Tibial nerve (tissue), 4 donors: ENCODE measurements at regions not wholly inside any gene's neighbourhood (a gene's known extent, or its start where the extent isn't known, plus 50 kb on each side); places are given as distances from the start of the nearest gene placed in this dataset.

Source experiments
- CTCF ChIP-seq, 5 experiments: fragments of 200-600 bp in 3 of 5; fragments of 450-650 bp in 2 of 5; sonication (generic) in 3 of 5; IDR thresholded peaks; one replicate each; pipeline ENCODE4 v1.5.1; 2016 to 2019; ENCODE audit warnings: antibody characterized with exemption in 5 of 5, mild to moderate bottlenecking in 3 of 5, moderate library complexity in 2 of 5
- EP300 ChIP-seq, 2 donors: sonication (generic); formaldehyde crosslinking; IDR thresholded peaks; one replicate each; pipeline ENCODE4 v1.6.1; 2017; ENCODE audit warnings: antibody characterized with exemption in 2 of 2, mild to moderate bottlenecking in 1 of 2
- POLR2A ChIP-seq, 2 donors: fragments of 450-650 bp; IDR thresholded peaks; one replicate each; pipeline ENCODE4 v1.6.1; 2017; ENCODE audit warnings: antibody characterized with exemption in 2 of 2, mild to moderate bottlenecking in 2 of 2, moderate library complexity in 2 of 2

GRCh38 chr1:188958461-188959115 lies 1519.1 kb downstream of the BRINP3 start:
- TF ChIP-seq CTCF (IDR thresholded peaks at IDR 0.05), result no peak
- no peak for TF ChIP-seq POLR2A (IDR thresholded peaks at IDR 0.05)
- no peak for TF ChIP-seq EP300 (IDR thresholded peaks at IDR 0.05)
